Uterus (tissue), 3 donors: ENCODE measurements at regions not wholly inside any gene's neighbourhood (a gene's known extent, or its start where the extent isn't known, plus 50 kb on each side); places are given as distances from the start of the nearest gene placed in this dataset.

Experiments
- DNase-seq, 2 donors: peaks; one replicate each; pipeline ENCODE4 v3.0.0-alpha.2; 2019 to 2020
- H3K27ac ChIP-seq, 2 donors: fragments of 200-600 bp; sonication (generic); 1 replicate in 1 of 2; 2 replicates in 1 of 2; pipeline ENCODE4 v1.5.1; 2016 to 2018
- H3K27me3 ChIP-seq, 2 donors: fragments of 200-600 bp; sonication (generic); one replicate each; pipeline ENCODE4 v1.5.1; 2018 to 2019; ENCODE audit warnings: control low read depth in 1 of 2
- H3K36me3 ChIP-seq, 2 donors: fragments of 200-600 bp; sonication (generic); one replicate each; pipeline ENCODE4 v1.5.1; 2019; ENCODE audit warnings: control low read depth in 1 of 2
- H3K4me1 ChIP-seq, 2 donors: fragments of 200-600 bp; sonication (generic); one replicate each; pipeline ENCODE4 v1.5.1; 2018 to 2019; ENCODE audit warnings: control low read depth in 1 of 2
- H3K4me3 ChIP-seq, 2 donors: fragments of 200-600 bp; sonication (generic); 1 replicate in 1 of 2; 2 replicates in 1 of 2; pipeline ENCODE4 v1.5.1; 2018 to 2019; ENCODE audit warnings: mild to moderate bottlenecking in 1 of 2
- H3K9me3 ChIP-seq, 2 donors: fragments of 200-600 bp; sonication (generic); one replicate each; pipeline ENCODE4 v1.5.1; 2019; ENCODE audit warnings: control low read depth in 1 of 2
- POLR2A ChIP-seq, 2 donors: fragments of 450-650 bp; IDR thresholded peaks; one replicate each; pipeline ENCODE4 v1.6.1; 2016; ENCODE audit warnings: antibody characterized with exemption in 2 of 2, mild to moderate bottlenecking in 1 of 2, moderate library complexity in 1 of 2
- intact Hi-C: fragments of 100-400 bp; cut with DNase I; formaldehyde crosslinking; loops from one replicate; pipeline ENCODE4 v1.15.1; 2023; ENCODE audit warnings: low total_unique reads
- TF ChIP-seq, protein P1 (sequence below), 4 experiments: fragments of 200-600 bp in 2 of 4; fragments of 450-650 bp in 2 of 4; sonication (generic) in 2 of 4; IDR thresholded peaks; one replicate each; pipeline ENCODE4 v1.5.1; 2016 to 2019; ENCODE audit warnings: antibody characterized with exemption in 4 of 4, mild to moderate bottlenecking in 2 of 4, moderate library complexity in 1 of 4
- donor health status: DM: yes; HTN: yes; CAD: no.

DNA sequence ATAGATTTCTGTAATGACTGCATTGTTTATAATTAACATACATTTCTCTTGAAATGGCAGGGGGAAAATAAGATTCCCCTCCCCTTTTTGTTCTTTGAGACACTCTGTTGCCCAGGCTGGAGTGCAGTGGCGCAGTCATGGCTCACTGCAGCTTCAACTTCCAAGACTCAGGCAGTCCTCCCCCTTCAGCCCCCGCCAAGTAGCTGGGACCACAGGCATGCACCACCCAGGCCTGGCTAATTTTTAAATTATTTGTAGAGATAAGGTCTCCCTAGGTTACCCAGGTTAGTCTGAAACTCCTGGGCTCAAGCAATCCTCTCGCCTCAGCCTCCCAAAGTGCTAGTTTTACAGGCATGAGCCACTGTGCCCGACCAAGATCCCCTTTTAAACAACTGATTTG lies 67.7 kb downstream of the KATNIP start:
- intact Hi-C loops: no loop called here
- Histone ChIP-seq H3K27ac (no peak overlapping the region), H3K36me3 (no peaks in the 10 kb centered on the region), H3K4me3 (no peak overlapping the region), H3K4me1 (no peaks in the 10 kb centered on the region), H3K27me3 (no peaks in the 10 kb centered on the region), H3K9me3 (no peaks in the 10 kb centered on the region)
- DNase-seq: no peak
- TF ChIP-seq POLR2A (IDR thresholded peaks at IDR 0.05): no peak
- TF ChIP-seq, protein P1, sequence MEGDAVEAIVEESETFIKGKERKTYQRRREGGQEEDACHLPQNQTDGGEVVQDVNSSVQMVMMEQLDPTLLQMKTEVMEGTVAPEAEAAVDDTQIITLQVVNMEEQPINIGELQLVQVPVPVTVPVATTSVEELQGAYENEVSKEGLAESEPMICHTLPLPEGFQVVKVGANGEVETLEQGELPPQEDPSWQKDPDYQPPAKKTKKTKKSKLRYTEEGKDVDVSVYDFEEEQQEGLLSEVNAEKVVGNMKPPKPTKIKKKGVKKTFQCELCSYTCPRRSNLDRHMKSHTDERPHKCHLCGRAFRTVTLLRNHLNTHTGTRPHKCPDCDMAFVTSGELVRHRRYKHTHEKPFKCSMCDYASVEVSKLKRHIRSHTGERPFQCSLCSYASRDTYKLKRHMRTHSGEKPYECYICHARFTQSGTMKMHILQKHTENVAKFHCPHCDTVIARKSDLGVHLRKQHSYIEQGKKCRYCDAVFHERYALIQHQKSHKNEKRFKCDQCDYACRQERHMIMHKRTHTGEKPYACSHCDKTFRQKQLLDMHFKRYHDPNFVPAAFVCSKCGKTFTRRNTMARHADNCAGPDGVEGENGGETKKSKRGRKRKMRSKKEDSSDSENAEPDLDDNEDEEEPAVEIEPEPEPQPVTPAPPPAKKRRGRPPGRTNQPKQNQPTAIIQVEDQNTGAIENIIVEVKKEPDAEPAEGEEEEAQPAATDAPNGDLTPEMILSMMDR (IDR thresholded peaks at IDR 0.05): no peak

DNA sequence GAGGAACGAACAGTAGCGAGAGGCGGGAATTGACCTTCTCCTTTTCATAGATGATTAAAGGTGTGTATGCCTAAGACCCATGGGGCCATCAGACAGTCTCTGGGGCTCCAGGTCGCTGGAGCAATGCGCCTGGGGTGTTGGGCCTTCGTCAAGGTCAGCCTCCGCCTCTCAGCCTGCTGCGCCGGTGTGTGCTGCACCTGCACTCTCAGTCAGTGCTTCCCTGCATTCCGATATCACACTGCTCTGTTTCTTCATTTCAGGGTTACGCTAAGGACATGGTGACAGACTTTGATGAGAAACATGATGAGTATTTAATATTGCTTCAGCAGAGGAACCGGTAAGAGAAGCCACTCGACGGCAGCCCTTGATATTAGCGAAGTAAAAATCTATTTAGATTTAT lies 68.2 kb downstream of the KATNIP start:
- no peak overlapping the region for H3K4me3 ChIP-seq
- no peaks in the 10 kb centered on the region for H3K36me3 ChIP-seq
- H3K27me3 ChIP-seq: no peaks in the 10 kb centered on the region
- no peaks in the 10 kb centered on the region for H3K4me1 ChIP-seq
- no peaks in the 10 kb centered on the region for H3K9me3 ChIP-seq
- intact Hi-C loops: no loop called here
- TF ChIP-seq POLR2A (IDR thresholded peaks at IDR 0.05): no peak
- TF ChIP-seq, protein P1 (IDR thresholded peaks at IDR 0.05): no peak
- DNase-seq: no peak
- H3K27ac ChIP-seq: no peak overlapping the region

DNA sequence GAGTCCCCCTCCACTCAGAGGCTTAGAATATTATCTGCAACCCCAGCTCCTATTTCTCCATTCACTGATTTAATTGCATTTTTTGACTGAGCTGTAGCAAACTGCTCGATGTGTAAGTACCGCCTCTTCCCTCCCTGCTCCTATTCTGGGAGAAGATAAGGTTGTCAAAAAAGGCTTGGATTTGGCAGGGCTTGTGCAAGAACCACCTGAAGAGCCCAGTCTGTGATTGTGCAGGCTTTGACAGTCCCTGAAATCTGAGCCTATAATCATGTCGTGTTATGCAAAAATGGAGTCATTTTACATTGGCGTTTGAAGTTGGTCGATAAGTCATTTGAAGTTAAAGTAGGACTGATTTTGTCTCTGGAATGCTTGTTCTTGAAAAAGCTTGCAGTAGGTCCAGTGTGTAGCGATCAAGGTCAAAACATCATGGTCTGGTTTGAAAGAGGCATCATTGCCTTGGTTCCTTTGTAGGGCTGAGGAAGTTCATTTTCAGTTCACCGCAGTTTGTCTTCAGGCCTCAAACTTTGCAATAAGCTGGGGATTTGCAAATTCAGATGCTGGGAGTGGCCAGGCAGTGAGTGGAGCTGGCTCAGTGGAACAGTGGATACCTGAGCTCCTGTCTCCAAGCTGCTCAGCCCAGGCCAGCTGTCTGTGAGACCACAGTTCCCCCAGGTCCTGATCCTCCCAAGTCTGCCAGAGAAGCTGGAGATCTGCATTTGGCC lies 68.8 kb downstream of the KATNIP start:
- Histone ChIP-seq H3K36me3 (no peaks in the 10 kb centered on the region), H3K4me1 (no peaks in the 10 kb centered on the region), H3K4me3 (no peak overlapping the region), H3K9me3 (no peaks in the 10 kb centered on the region), H3K27me3 (no peaks in the 10 kb centered on the region), H3K27ac (no peak overlapping the region)
- TF ChIP-seq, protein P1 (IDR thresholded peaks at IDR 0.05): no peak
- TF ChIP-seq POLR2A (IDR thresholded peaks at IDR 0.05): no peak
- DNase-seq: no peak
- intact Hi-C loops: no loop called here

DNA sequence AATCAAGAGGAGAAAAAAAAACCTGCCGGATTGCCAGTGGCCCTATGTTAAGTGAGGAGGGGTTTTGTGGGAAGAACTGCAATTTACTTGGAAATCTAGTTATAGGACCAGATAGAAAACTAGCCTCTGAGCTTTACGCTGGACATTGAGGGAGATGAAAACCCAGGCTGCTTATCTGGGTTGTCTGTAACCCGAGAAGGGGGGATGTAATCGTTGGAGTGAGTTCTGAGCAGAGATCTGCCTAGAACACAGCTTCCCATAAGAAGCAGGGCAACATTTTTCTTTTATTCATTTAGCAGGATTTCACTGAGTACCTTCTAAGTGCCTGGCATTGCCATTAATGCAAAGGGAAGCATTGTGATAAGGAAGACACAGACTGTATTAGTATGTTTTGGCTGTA lies 70.6 kb downstream of the KATNIP start:
- H3K4me3 ChIP-seq: no peak overlapping the region
- no peak for TF ChIP-seq POLR2A (IDR thresholded peaks at IDR 0.05)
- TF ChIP-seq, protein P1 (IDR thresholded peaks at IDR 0.05): no peak
- no peaks in the 10 kb centered on the region for H3K4me1 ChIP-seq
- no peak overlapping the region for H3K27ac ChIP-seq
- intact Hi-C loops: no loop called here
- no peaks in the 10 kb centered on the region for H3K36me3 ChIP-seq
- H3K27me3 ChIP-seq: no peaks in the 10 kb centered on the region
- DNase-seq: no peak
- H3K9me3 ChIP-seq: no peaks in the 10 kb centered on the region

DNA sequence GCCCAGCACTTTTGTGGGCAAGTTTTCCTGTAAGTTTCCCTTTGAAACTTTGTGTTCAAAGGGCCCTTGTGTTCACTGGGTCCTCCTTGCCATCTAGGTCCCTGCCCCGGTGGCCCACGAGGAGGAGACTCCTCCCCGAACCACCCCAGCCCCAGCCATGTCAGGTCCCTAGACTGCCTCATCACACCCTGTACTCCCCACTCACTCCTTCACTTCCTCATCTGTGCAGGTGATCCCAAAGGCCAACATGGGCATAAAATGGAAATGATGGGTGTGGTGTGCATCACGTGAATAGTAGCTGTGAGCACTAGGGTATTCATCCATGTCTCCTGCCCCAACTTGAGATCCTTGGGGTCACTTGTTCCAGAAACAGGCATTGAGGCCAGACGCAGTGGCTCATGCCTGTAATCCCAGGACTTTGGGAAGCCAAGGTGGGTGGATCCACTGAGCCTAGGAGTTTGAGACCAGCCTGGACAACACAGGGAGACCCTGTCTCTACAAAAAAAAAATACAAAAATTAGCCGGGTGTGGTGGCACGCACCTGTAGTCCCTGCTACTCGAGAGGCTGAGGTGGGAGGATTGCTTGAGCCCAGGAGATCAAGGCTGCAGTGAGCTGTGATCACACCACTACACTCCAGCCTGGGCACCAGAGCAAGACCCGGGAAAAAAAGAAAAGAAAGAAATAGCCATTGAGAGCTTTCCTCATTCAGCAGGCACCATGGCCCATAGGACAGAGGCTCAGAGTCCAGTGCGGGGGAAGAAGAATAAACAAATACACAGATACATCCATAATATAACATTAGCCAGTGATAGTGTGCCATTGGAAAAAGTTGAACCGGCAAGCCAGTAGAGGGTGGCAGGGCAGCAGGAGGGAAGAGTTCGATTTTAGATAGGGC lies 74.5 kb downstream of the KATNIP start:
- no peak for DNase-seq
- Histone ChIP-seq H3K27me3 (no peaks in the 10 kb centered on the region), H3K4me3 (no peak overlapping the region), H3K9me3 (no peaks in the 10 kb centered on the region), H3K4me1 (no peaks in the 10 kb centered on the region), H3K36me3 (no peaks in the 10 kb centered on the region), H3K27ac (no peak overlapping the region)
- intact Hi-C loops: no loop called here
- TF ChIP-seq, protein P1 (IDR thresholded peaks at IDR 0.05): no peak
- TF ChIP-seq POLR2A (IDR thresholded peaks at IDR 0.05): no peak
